Panc1 (cell line): ENCODE measurements at regions not wholly inside any gene's neighbourhood (a gene's known extent, or its start where the extent isn't known, plus 50 kb on each side); places are given as distances from the start of the nearest gene placed in this dataset.

Experiments
- POLR2AphosphoS5 ChIP-seq: IDR thresholded peaks from 2 replicates; pipeline ENCODE4 v1.6.1; 2012; ENCODE audit warnings: mild to moderate bottlenecking, low read depth, low read length, moderate library complexity
- SIN3A ChIP-seq: IDR thresholded peaks from 2 replicates; pipeline ENCODE4 v1.6.1; 2012; ENCODE audit warnings: low read depth, mild to moderate bottlenecking, low read length, moderate library complexity, borderline replicate concordance; ENCODE audit not compliant: insufficient read depth
- TF ChIP-seq, protein P1 (sequence below), 2 experiments: IDR thresholded peaks; 2 replicates each; pipeline ENCODE4 v1.6.1; 2011 to 2012; ENCODE audit warnings: low read depth in 2 of 2, control low read depth in 1 of 2, low read length in 1 of 2, mild to moderate bottlenecking in 1 of 2, moderate library complexity in 1 of 2; ENCODE audit not compliant: insufficient read depth in 1 of 2
- TF ChIP-seq, protein P2 (sequence below): fragments of 450-650 bp; IDR thresholded peaks from 2 replicates; pipeline ENCODE4 v1.5.1; 2017; ENCODE audit warnings: mild to moderate bottlenecking

DNA sequence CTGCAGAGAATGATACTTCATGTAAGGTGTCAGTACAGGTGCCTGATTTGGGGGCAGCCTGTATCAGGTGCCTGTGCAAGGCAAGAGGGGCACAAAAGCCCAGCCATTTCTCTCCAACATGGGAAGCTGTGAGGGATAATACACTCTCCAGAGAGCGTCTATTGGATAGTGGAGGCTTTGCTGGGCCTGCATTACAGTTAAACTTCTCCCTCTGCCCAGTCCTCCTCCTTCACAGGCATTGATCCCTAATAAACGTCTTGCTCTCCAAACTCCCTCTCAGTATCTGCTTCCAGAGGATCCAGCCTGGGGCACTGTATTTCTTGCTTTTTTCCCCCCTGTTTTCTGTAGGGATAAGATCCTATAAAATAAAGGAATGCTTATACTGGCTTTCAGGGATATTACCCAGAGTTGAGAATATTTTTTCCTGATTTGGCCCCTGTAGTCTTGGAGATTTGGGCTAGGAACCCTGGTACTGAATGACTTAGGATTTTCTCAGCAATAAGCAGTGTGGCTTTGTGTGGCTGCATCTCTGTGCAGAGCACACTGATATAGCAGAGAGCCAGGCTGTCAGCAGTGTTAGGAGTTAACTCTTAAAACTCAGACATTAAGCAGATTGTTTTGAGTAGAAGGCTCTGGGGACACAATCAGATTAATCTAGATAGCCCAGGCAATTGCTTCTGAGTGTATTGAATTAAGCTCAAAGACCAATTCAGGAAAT lies 330.6 kb downstream of the CYRIA start:
- TF ChIP-seq, protein P1, sequence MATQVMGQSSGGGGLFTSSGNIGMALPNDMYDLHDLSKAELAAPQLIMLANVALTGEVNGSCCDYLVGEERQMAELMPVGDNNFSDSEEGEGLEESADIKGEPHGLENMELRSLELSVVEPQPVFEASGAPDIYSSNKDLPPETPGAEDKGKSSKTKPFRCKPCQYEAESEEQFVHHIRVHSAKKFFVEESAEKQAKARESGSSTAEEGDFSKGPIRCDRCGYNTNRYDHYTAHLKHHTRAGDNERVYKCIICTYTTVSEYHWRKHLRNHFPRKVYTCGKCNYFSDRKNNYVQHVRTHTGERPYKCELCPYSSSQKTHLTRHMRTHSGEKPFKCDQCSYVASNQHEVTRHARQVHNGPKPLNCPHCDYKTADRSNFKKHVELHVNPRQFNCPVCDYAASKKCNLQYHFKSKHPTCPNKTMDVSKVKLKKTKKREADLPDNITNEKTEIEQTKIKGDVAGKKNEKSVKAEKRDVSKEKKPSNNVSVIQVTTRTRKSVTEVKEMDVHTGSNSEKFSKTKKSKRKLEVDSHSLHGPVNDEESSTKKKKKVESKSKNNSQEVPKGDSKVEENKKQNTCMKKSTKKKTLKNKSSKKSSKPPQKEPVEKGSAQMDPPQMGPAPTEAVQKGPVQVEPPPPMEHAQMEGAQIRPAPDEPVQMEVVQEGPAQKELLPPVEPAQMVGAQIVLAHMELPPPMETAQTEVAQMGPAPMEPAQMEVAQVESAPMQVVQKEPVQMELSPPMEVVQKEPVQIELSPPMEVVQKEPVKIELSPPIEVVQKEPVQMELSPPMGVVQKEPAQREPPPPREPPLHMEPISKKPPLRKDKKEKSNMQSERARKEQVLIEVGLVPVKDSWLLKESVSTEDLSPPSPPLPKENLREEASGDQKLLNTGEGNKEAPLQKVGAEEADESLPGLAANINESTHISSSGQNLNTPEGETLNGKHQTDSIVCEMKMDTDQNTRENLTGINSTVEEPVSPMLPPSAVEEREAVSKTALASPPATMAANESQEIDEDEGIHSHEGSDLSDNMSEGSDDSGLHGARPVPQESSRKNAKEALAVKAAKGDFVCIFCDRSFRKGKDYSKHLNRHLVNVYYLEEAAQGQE (IDR thresholded peaks at IDR 0.05; ENCODE audit: insufficient read depth in 1 of 2, low read depth in 2 of 2, low read length in 1 of 2), result no peak
- TF ChIP-seq POLR2AphosphoS5, result no peak
- TF ChIP-seq, protein P2, sequence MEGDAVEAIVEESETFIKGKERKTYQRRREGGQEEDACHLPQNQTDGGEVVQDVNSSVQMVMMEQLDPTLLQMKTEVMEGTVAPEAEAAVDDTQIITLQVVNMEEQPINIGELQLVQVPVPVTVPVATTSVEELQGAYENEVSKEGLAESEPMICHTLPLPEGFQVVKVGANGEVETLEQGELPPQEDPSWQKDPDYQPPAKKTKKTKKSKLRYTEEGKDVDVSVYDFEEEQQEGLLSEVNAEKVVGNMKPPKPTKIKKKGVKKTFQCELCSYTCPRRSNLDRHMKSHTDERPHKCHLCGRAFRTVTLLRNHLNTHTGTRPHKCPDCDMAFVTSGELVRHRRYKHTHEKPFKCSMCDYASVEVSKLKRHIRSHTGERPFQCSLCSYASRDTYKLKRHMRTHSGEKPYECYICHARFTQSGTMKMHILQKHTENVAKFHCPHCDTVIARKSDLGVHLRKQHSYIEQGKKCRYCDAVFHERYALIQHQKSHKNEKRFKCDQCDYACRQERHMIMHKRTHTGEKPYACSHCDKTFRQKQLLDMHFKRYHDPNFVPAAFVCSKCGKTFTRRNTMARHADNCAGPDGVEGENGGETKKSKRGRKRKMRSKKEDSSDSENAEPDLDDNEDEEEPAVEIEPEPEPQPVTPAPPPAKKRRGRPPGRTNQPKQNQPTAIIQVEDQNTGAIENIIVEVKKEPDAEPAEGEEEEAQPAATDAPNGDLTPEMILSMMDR, result no peak
- TF ChIP-seq SIN3A, result no peak
